IMR-90 (cell line): ENCODE measurements at regions not wholly inside any gene's neighbourhood (a gene's known extent, or its start where the extent isn't known, plus 50 kb on each side); places are given as distances from the start of the nearest gene placed in this dataset.

Source experiments
- ATAC-seq: fragments of 200-7000 bp; cut with Tn5 transposase; 2 replicates; pipeline ENCODE4 v1.9.1; 2020; ENCODE audit warnings: low read depth, mild to moderate bottlenecking, moderate library complexity
- BruUV-seq: library from RNA; stranded (reverse); fragments of 400-500 nt; replicated peaks from 2 replicates; lab custom pipeline; 2021; lab: Mats Ljungman, UMichigan
- CTCF ChIA-PET: fragments of 300-600 bp; formaldehyde crosslinking; extraction: SDS; loops from one replicate; lab custom pipeline; 2021; ENCODE audit warnings: antibody characterized with exemption; lab: Yijun Ruan, JAX
- POLR2A ChIA-PET: fragments of 300-600 bp; sonication (Branson Sonifier 250); formaldehyde crosslinking; loops from one replicate; lab custom pipeline; 2022; ENCODE audit warnings: antibody characterized with exemption; ENCODE audit not compliant: unreplicated experiment; lab: Charles Lee
- DNase-seq: peaks from one replicate; pipeline ENCODE4 v3.0.0; 2013
- H2AFZ ChIP-seq: replicated peaks from 2 replicates; pipeline ENCODE3; 2013; ENCODE audit warnings: low read length, mild to moderate bottlenecking; ENCODE audit not compliant: poor library complexity
- H2AK5ac ChIP-seq: 2 replicates; pipeline ENCODE4 v1.6.1; 2013; ENCODE audit warnings: low read depth, low read length, inconsistent platforms
- H2AK9ac ChIP-seq: replicated peaks from 2 replicates; pipeline ENCODE3; 2013; ENCODE audit warnings: mild to moderate bottlenecking, low read depth, low read length, moderate library complexity; ENCODE audit not compliant: poor library complexity
- H2BK120ac ChIP-seq: 2 replicates; pipeline ENCODE4 v1.6.1; 2013; ENCODE audit warnings: low read depth, low read length, inconsistent platforms
- H2BK15ac ChIP-seq: 3 replicates; pipeline ENCODE4 v1.6.1; 2013; ENCODE audit warnings: low read depth, low read length, inconsistent platforms
- H2BK20ac ChIP-seq: 2 replicates; pipeline ENCODE4 v1.6.1; 2013; ENCODE audit warnings: low read depth, mild to moderate bottlenecking, inconsistent platforms, low read length, moderate library complexity
- H2BK5ac ChIP-seq: 2 replicates; pipeline ENCODE4 v1.6.1; 2013; ENCODE audit warnings: mild to moderate bottlenecking, low read depth, low read length, inconsistent platforms; ENCODE audit not compliant: poor library complexity, severe bottlenecking
- H3K14ac ChIP-seq: replicated peaks from 2 replicates; pipeline ENCODE4 v1.6.1; 2013; ENCODE audit warnings: low read depth, low read length, inconsistent platforms
- H3K18ac ChIP-seq: 2 replicates; pipeline ENCODE4 v1.6.1; 2013; ENCODE audit warnings: low read depth, low read length, control low read depth
- H3K23ac ChIP-seq: 2 replicates; pipeline ENCODE4 v1.6.1; 2013; ENCODE audit warnings: low read depth, low read length, inconsistent platforms
- H3K27ac ChIP-seq: 2 replicates; pipeline ENCODE4 v1.5.1; 2013; ENCODE audit warnings: mild to moderate bottlenecking, control low read depth, low read length; ENCODE audit not compliant: insufficient read depth
- H3K27me3 ChIP-seq: 2 replicates; pipeline ENCODE4 v1.6.1; 2013; ENCODE audit warnings: low read length; ENCODE audit not compliant: control insufficient read depth, insufficient read depth
- H3K36me3 ChIP-seq: 2 replicates; pipeline ENCODE4 v1.6.1; 2013; ENCODE audit warnings: low read length, mixed read lengths; ENCODE audit not compliant: control insufficient read depth, insufficient read depth
- H3K4ac ChIP-seq: 2 replicates; pipeline ENCODE4 v1.6.1; 2013; ENCODE audit warnings: low read depth, low read length, inconsistent platforms
- H3K4me1 ChIP-seq: 2 replicates; pipeline ENCODE4 v1.6.1; 2013; ENCODE audit warnings: low read length, mixed read lengths; ENCODE audit not compliant: control insufficient read depth, insufficient read depth
- H3K4me2 ChIP-seq: 2 replicates; pipeline ENCODE4 v1.6.1; 2013; ENCODE audit warnings: low read depth, mild to moderate bottlenecking, control low read depth, low read length, moderate library complexity
- H3K4me3 ChIP-seq: 2 replicates; pipeline ENCODE4 v1.5.1; 2013; ENCODE audit warnings: low read depth, mild to moderate bottlenecking, control low read depth, low read length, moderate library complexity; ENCODE audit not compliant: insufficient read depth
- H3K56ac ChIP-seq: 2 replicates; pipeline ENCODE4 v1.6.1; 2013; ENCODE audit warnings: low read length, inconsistent platforms; ENCODE audit not compliant: insufficient read depth; ENCODE audit errors: extremely low read depth
- H3K79me1 ChIP-seq, 2 experiments: 2 replicates each; pipeline ENCODE4 v1.6.1; 2013; ENCODE audit warnings: low read length in 2 of 2, inconsistent platforms in 1 of 2, low read depth in 1 of 2
- H3K9ac ChIP-seq: 2 replicates; pipeline ENCODE4 v1.6.1; 2013; ENCODE audit warnings: low read depth, low read length, control low read depth
- H3K9me1 ChIP-seq: 2 replicates; pipeline ENCODE4 v1.6.1; 2013; ENCODE audit warnings: low read length, inconsistent platforms; ENCODE audit not compliant: insufficient read depth
- H3K9me3 ChIP-seq: 2 replicates; pipeline ENCODE4 v1.6.1; 2013; ENCODE audit warnings: low read length; ENCODE audit not compliant: control insufficient read depth, insufficient read depth
- H4K20me1 ChIP-seq: 2 replicates; pipeline ENCODE4 v1.6.1; 2013; ENCODE audit warnings: low read length, inconsistent platforms; ENCODE audit not compliant: insufficient read depth
- H4K5ac ChIP-seq: 2 replicates; pipeline ENCODE4 v1.6.1; 2013; ENCODE audit warnings: mild to moderate bottlenecking, low read depth, low read length, control low read depth
- H4K8ac ChIP-seq, 2 experiments: 2 replicates each; pipeline ENCODE4 v1.6.1; 2013; ENCODE audit warnings: low read depth in 2 of 2, low read length in 2 of 2, control low read depth in 1 of 2, inconsistent platforms in 1 of 2
- H4K91ac ChIP-seq: 2 replicates; pipeline ENCODE4 v1.6.1; 2013; ENCODE audit warnings: low read depth, low read length, inconsistent platforms; ENCODE audit not compliant: insufficient read depth
- CHD1 ChIP-seq: IDR thresholded peaks from 2 replicates; pipeline ENCODE4 v1.6.1; 2012; ENCODE audit warnings: low read depth, low read length, improper control_type of control experiment
- CTCF ChIP-seq: conservative IDR thresholded peaks from 2 replicates; pipeline ENCODE4 v1.5.1; 2012; ENCODE audit warnings: mild to moderate bottlenecking, low read depth, low read length, improper control_type of control experiment
- FOS ChIP-seq: fragments of 150-350 bp; IDR thresholded peaks from 2 replicates; pipeline ENCODE4 v1.6.1; 2016; ENCODE audit warnings: low read depth, low read length
- MAFK ChIP-seq: IDR thresholded peaks from 2 replicates; pipeline ENCODE4 v1.6.1; 2012; ENCODE audit warnings: low read depth, low read length, improper control_type of control experiment
- NFE2L2 ChIP-seq: fragments of 150-350 bp; IDR thresholded peaks from 2 replicates; pipeline ENCODE4 v1.6.1; 2016; ENCODE audit warnings: low read depth, mild to moderate bottlenecking, low read length
- POLR2A ChIP-seq: IDR thresholded peaks from 2 replicates; pipeline ENCODE4 v1.6.1; 2012; ENCODE audit warnings: mild to moderate bottlenecking, low read depth, low read length
- RCOR1 ChIP-seq: IDR thresholded peaks from 2 replicates; pipeline ENCODE4 v1.6.1; 2012; ENCODE audit warnings: mild to moderate bottlenecking, low read length, improper control_type of control experiment; ENCODE audit not compliant: insufficient replicate concordance
- RFX5 ChIP-seq: IDR thresholded peaks from 2 replicates; pipeline ENCODE4 v1.8.0; 2012; ENCODE audit warnings: low read depth, mild to moderate bottlenecking, low read length, moderate library complexity
- WGBS, 2 experiments: methylation state at CpG; one replicate each; pipeline versions ENCODE4 v1.1.5 to v1.1.7; 2013; ENCODE audit warnings: missing lambda C conversion rate in 2 of 2; ENCODE audit not compliant: insufficient read length in 1 of 2; ENCODE audit errors: extremely low coverage in 2 of 2; 5-methylcytosine and 5-hydroxymethylcytosine counted together
- dilution Hi-C: fragments of 300-500 bp; cut with HindIII; formaldehyde crosslinking; loops from one replicate; pipeline ENCODE4 v1.14.3; 2018; ENCODE audit warnings: low sequenced_read_pairs; ENCODE audit not compliant: unreplicated experiment
- in situ Hi-C: fragments of 300-500 bp; cut with MboI; formaldehyde crosslinking; loops from 3 replicates; pipeline ENCODE4 v1.14.3; 2019; ENCODE audit warnings: low sequenced_read_pairs, inconsistent platforms, mixed read lengths
- intact Hi-C: fragments of 100-400 bp; cut with micrococcal nuclease; formaldehyde crosslinking; loops from 2 replicates; pipeline ENCODE4 v1.10.0; 2022

- CTCF ChIA-PET, result no interaction called here
These were observed 407.3 kb downstream of the DMRT2 start for GRCh38 chr9:1457460-1457859.

More at GRCh38 chr9:1457460-1457859, 407.3 kb downstream of the DMRT2 start:
- Histone ChIP-seq H3K14ac (no peak overlapping the region), H2BK5ac (no peak overlapping the region), H3K4me2 (no peak overlapping the region), H3K23ac (no peak overlapping the region), H3K27me3 (no peaks in the 10 kb centered on the region), H3K27ac (no peak overlapping the region), H3K9me1 (no peaks in the 10 kb centered on the region), H3K4me1 (no peaks in the 10 kb centered on the region), H2BK15ac (no peak overlapping the region), H4K91ac (no peak overlapping the region), H2BK20ac (no peak overlapping the region), H3K18ac (no peak overlapping the region), H2AK5ac (no peak overlapping the region), H4K5ac (no peak overlapping the region), H3K36me3 (no peaks in the 10 kb centered on the region), H2AK9ac (no peak overlapping the region), H3K4ac (no peak overlapping the region), H4K8ac (no peak overlapping the region), H3K56ac (no peak overlapping the region), H3K4me3 (no peak overlapping the region), H2AFZ (no peak overlapping the region), H3K9ac (no peak overlapping the region), H3K79me1 (no peaks in the 10 kb centered on the region), H2BK120ac (no peak overlapping the region), H4K20me1 (no peaks in the 10 kb centered on the region), H3K9me3 (peaks cover 4% of the 10 kb centered on the region; the same call in 1 of the 2 replicates)
- dilution Hi-C loops (no loop called here), in situ Hi-C loops (no loop called here), intact Hi-C loops (no loop called here)
- TF ChIP-seq CHD1 (no peak), RCOR1 (no peak), MAFK (no peak), RFX5 (no peak), POLR2A (no peak), NFE2L2 (no peak), CTCF (no peak), FOS (no peak)
- DNase-seq (no peak), ATAC-seq (no peak)
- POLR2A ChIA-PET, result no interaction called here
- BruUV-seq, result no TSS peak
- no CpG with 5 or more reads among the region's 2 CpGs for WGBS, 2 experiments
